ENCODE measurements at regions not wholly inside any gene's neighbourhood (a gene's known extent, or its start where the extent isn't known, plus 50 kb on each side); places are given as distances from the start of the nearest gene placed in this dataset.
"Not testable (repeated sequence)": the region's sequence is repeated elsewhere in the genome, so short reads cannot be mapped to it uniquely, and the experiment has no call there.

- DNase-seq: no peak
Measured at GRCh38 chr4:159410076-159410777, 307.3 kb downstream of the RAPGEF2 start.

GRCh38 chr4:159410891-159411290, 308.0 kb downstream of the RAPGEF2 start:
- no peak for DNase-seq

GRCh38 chr4:159413306-159413943, 310.5 kb downstream of the RAPGEF2 start:
- no peak for DNase-seq

GRCh38 chr4:159414305-159414704, 311.4 kb downstream of the RAPGEF2 start:
- no peak for DNase-seq

GRCh38 chr4:159416073-159416472, 313.2 kb downstream of the RAPGEF2 start:
- no peak for DNase-seq

- DNase-seq: no peak
Measured at GRCh38 chr4:159416996-159417395, 314.1 kb downstream of the RAPGEF2 start.

- no peak for DNase-seq
Measured at GRCh38 chr4:159420162-159421057, 317.5 kb downstream of the RAPGEF2 start.

GRCh38 chr4:159421058-159421419, 318.2 kb downstream of the RAPGEF2 start:
- DNase-seq: not testable (repeated sequence)

- DNase-seq: no peak
Measured at GRCh38 chr4:159422019-159422418, 319.1 kb downstream of the RAPGEF2 start.

- no peak for DNase-seq
Measured at GRCh38 chr4:159422626-159423025, 319.7 kb downstream of the RAPGEF2 start.

GRCh38 chr4:159425737-159426305, 322.9 kb downstream of the RAPGEF2 start:
- DNase-seq: no peak

- DNase-seq: no peak
Measured at GRCh38 chr4:159428293-159428692, 325.4 kb downstream of the RAPGEF2 start.

GRCh38 chr4:159428975-159429692, 326.3 kb downstream of the RAPGEF2 start:
- DNase-seq: peak in 1 of 5 experiments; percentile 7

- peak in 1 of 5 experiments; percentile 45 for DNase-seq
Measured at GRCh38 chr4:159429693-159430035, 326.8 kb downstream of the RAPGEF2 start.

GRCh38 chr4:159430896-159431295, 328.0 kb downstream of the RAPGEF2 start:
- DNase-seq: no peak

GRCh38 chr4:159432436-159432835, 329.6 kb downstream of the RAPGEF2 start:
- DNase-seq: no peak

GRCh38 chr4:159433337-159433736, 330.5 kb downstream of the RAPGEF2 start:
- DNase-seq: no peak

- no peak for DNase-seq
Measured at GRCh38 chr4:159434114-159434870, 331.4 kb downstream of the RAPGEF2 start.

- DNase-seq: no peak
Measured at GRCh38 chr4:159434871-159435241, 332.0 kb downstream of the RAPGEF2 start.

GRCh38 chr4:159435561-159436023, 332.7 kb downstream of the RAPGEF2 start:
- DNase-seq: peak in 1 of 5 experiments; percentile 34

- no peak for DNase-seq
Measured at GRCh38 chr4:159443975-159444374, 341.1 kb downstream of the RAPGEF2 start.

- DNase-seq: no peak
Measured at GRCh38 chr4:159444678-159445077, 341.8 kb downstream of the RAPGEF2 start.

Measured in T-helper 2 cell (primary cell).